Right renal cortex interstitium (tissue), 3 donors: ENCODE measurements at regions not wholly inside any gene's neighbourhood (a gene's known extent, or its start where the extent isn't known, plus 50 kb on each side); places are given as distances from the start of the nearest gene placed in this dataset.
"Not testable (repeated sequence)": the region's sequence is repeated elsewhere in the genome, so short reads cannot be mapped to it uniquely, and the experiment has no call there.

ENCODE experiments used
- DNase-seq, 3 donors: peaks; one replicate each; pipeline ENCODE4 v3.0.0-alpha.2; 2013; ENCODE audit warnings: low read depth in 3 of 3, low spot score in 2 of 3

- DNase-seq, result no peak
Observed at GRCh38 chr18:60888071-60888624, 445.1 kb upstream of the CDH20 start.

- no peak for DNase-seq
Observed at GRCh38 chr18:60889442-60889841, 443.8 kb upstream of the CDH20 start.

- DNase-seq, result no peak
Observed at GRCh38 chr18:60891936-60892335, 441.3 kb upstream of the CDH20 start.

GRCh38 chr18:60892441-60892840 is 440.8 kb upstream of the CDH20 start:
- DNase-seq, result no peak

- DNase-seq, result no peak
Observed at GRCh38 chr18:60892855-60893254, 440.4 kb upstream of the CDH20 start.

GRCh38 chr18:60893355-60894097 is 439.7 kb upstream of the CDH20 start:
- DNase-seq, result no peak

- no peak for DNase-seq
Observed at GRCh38 chr18:60894254-60894945, 438.8 kb upstream of the CDH20 start.

GRCh38 chr18:60895181-60895580 is 438.0 kb upstream of the CDH20 start:
- DNase-seq, result no peak

- no peak for DNase-seq
Observed at GRCh38 chr18:60898111-60898510, 435.1 kb upstream of the CDH20 start.

- no peak for DNase-seq
Observed at GRCh38 chr18:60905699-60906098, 427.5 kb upstream of the CDH20 start.

- DNase-seq, result no peak
Observed at GRCh38 chr18:60910534-60910933, 422.7 kb upstream of the CDH20 start.

- DNase-seq, result no peak
Observed at GRCh38 chr18:60911504-60911903, 421.7 kb upstream of the CDH20 start.

GRCh38 chr18:60915160-60915559 is 418.1 kb upstream of the CDH20 start:
- no peak for DNase-seq

GRCh38 chr18:60918862-60919261 is 414.4 kb upstream of the CDH20 start:
- not testable (repeated sequence) for DNase-seq

- DNase-seq, result no peak
Observed at GRCh38 chr18:60925892-60926291, 407.3 kb upstream of the CDH20 start.

- DNase-seq, result no peak
Observed at GRCh38 chr18:60929966-60930365, 403.3 kb upstream of the CDH20 start.

- no peak for DNase-seq
Observed at GRCh38 chr18:60935041-60935910, 398.0 kb upstream of the CDH20 start.

GRCh38 chr18:60936101-60936500 is 397.1 kb upstream of the CDH20 start:
- no peak for DNase-seq

- DNase-seq, result no peak
Observed at GRCh38 chr18:60943297-60943696, 389.9 kb upstream of the CDH20 start.

- DNase-seq, result no peak
Observed at GRCh38 chr18:60950634-60951033, 382.6 kb upstream of the CDH20 start.

- DNase-seq, result no peak
Observed at GRCh38 chr18:60951091-60951490, 382.1 kb upstream of the CDH20 start.
